GM23248 (cell line): ENCODE measurements at regions not wholly inside any gene's neighbourhood (a gene's known extent, or its start where the extent isn't known, plus 50 kb on each side); places are given as distances from the start of the nearest gene placed in this dataset.

Experiments
- EZH2 ChIP-seq: fragments of 200-600 bp; sonication (generic); IDR thresholded peaks from 2 replicates; pipeline ENCODE4 v1.6.1; 2018; ENCODE audit warnings: antibody characterized with exemption, mild to moderate bottlenecking; ENCODE audit not compliant: insufficient read depth, poor library complexity, severe bottlenecking
- EZH2phosphoT487 ChIP-seq: fragments of 200-600 bp; sonication (generic); IDR thresholded peaks from 2 replicates; pipeline ENCODE4 v1.6.1; 2018; ENCODE audit warnings: antibody characterized with exemption, moderate library complexity, mild to moderate bottlenecking, low read depth; ENCODE audit not compliant: insufficient read depth

- no peak for TF ChIP-seq EZH2
- no peak for TF ChIP-seq EZH2phosphoT487
Observed at GRCh38 chr2:204159526-204159925, 223.0 kb downstream of the ICOS start.
